Kidney epithelial cell (primary cell): ENCODE measurements at regions not wholly inside any gene's neighbourhood (a gene's known extent, or its start where the extent isn't known, plus 50 kb on each side); places are given as distances from the start of the nearest gene placed in this dataset.

ENCODE experiments used
- DNase-seq: peaks from one replicate; pipeline ENCODE4 v3.0.0-alpha.2; 2010; ENCODE audit warnings: low read depth
- H3K27me3 ChIP-seq: 2 replicates; pipeline ENCODE4 v1.6.0; 2011; ENCODE audit warnings: low read length; ENCODE audit not compliant: control insufficient read depth, insufficient read depth
- H3K36me3 ChIP-seq: 2 replicates; pipeline ENCODE4 v1.5.1; 2011; ENCODE audit warnings: low read length; ENCODE audit not compliant: control insufficient read depth, insufficient read depth
- H3K4me3 ChIP-seq: 2 replicates; pipeline ENCODE4 v1.5.1; 2011; ENCODE audit warnings: low read depth, mild to moderate bottlenecking, control low read depth, low read length
- TF ChIP-seq, protein P1 (sequence below): IDR thresholded peaks from 2 replicates; pipeline ENCODE4 v1.5.1; 2011; ENCODE audit warnings: mild to moderate bottlenecking, moderate library complexity, low read length, control low read depth, inconsistent platforms; ENCODE audit not compliant: insufficient read depth, poor library complexity, severe bottlenecking

DNA sequence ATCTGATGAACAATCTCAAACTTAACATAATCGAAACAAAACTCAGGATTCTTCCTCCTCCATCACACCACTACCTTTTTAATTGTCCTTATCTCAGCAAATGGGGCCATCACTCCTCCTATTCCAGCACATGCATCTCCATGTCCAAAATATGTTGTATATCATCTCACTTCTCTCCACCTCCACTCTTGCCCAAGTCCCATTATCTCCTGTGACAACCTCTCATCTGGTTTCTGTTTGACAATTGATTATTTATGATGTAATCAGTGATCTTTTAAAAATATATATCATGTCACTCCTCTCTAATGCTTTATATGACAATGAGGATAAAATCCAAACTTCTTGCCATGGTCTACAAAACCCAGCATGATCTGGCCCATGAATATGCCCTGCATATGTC is 200.8 kb upstream of the HMGA2 start:
- no peak for DNase-seq
- Histone ChIP-seq H3K4me3 (no peak overlapping the region), H3K36me3 (no peaks in the 10 kb centered on the region), H3K27me3 (no peaks in the 10 kb centered on the region)
- TF ChIP-seq, protein P1, sequence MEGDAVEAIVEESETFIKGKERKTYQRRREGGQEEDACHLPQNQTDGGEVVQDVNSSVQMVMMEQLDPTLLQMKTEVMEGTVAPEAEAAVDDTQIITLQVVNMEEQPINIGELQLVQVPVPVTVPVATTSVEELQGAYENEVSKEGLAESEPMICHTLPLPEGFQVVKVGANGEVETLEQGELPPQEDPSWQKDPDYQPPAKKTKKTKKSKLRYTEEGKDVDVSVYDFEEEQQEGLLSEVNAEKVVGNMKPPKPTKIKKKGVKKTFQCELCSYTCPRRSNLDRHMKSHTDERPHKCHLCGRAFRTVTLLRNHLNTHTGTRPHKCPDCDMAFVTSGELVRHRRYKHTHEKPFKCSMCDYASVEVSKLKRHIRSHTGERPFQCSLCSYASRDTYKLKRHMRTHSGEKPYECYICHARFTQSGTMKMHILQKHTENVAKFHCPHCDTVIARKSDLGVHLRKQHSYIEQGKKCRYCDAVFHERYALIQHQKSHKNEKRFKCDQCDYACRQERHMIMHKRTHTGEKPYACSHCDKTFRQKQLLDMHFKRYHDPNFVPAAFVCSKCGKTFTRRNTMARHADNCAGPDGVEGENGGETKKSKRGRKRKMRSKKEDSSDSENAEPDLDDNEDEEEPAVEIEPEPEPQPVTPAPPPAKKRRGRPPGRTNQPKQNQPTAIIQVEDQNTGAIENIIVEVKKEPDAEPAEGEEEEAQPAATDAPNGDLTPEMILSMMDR = no peak

DNA sequence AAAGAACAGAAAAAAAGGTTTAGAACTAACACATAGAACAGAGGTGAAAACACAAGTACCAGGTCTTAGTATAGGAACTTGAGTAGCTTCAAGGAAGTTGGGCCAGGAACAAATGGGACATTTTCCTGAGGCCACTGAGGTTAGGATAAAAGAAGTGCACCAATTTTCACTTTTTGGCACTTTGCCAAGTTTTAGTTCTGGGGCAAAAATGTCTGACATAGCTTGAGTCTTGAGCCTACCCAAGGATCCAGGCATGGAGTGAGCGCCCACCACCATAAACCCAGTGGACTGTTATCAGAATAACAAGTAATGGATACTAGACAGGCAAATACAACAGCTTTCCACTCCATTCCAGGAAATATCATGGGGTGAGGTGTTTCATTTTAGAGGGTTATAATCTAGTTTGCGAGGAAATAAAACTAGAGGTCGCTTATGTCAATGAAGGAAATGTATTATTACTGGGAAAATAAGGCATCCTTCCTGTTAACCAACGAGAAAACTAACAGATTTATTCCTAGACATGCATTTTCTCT is 199.7 kb upstream of the HMGA2 start:
- no peak for DNase-seq
- TF ChIP-seq, protein P1 = no peak
- Histone ChIP-seq H3K27me3 (no peaks in the 10 kb centered on the region), H3K4me3 (no peak overlapping the region), H3K36me3 (no peaks in the 10 kb centered on the region)

DNA sequence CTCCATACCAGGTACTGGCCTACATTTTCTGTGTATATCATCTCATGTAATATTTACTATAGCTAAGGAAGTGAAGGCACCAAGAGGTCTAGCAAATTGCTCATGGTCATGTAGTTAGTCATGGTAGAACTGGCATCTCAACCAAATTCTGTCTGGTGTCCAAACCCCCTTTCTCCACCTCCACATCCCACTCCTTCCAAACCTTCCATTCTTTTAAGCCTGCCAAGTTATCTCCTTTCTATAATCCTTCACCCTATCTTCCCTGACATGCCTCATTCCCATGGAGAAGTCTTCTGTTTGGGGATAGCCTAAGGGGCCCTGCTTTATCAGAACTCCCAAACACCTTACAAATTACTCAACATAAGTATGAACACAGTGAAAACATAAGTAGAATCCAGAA is 196.2 kb upstream of the HMGA2 start:
- DNase-seq = no peak
- TF ChIP-seq, protein P1 = no peak
- no peak overlapping the region for H3K4me3 ChIP-seq
- H3K27me3 ChIP-seq = no peaks in the 10 kb centered on the region
- no peaks in the 10 kb centered on the region for H3K36me3 ChIP-seq

DNA sequence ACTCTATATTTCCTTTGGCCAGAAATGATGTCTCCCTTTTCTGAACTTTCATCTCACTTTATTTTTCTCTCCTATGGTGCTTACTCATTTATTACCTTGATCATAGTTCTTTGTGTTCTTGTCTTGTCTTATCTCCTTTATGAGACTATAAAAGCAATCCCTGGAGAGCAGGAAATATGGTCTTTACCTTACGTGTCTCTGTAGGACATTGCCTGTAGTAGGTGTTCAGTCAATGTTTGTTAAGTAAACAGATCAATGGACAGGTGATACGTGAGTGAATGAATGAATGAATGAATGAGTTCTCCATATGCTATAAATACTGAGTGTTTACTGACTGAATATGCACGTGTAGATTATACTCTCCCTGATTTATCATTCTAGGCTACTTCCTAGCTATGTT is 193.7 kb upstream of the HMGA2 start:
- TF ChIP-seq, protein P1 = no peak
- H3K36me3 ChIP-seq = no peaks in the 10 kb centered on the region
- no peaks in the 10 kb centered on the region for H3K27me3 ChIP-seq
- DNase-seq = no peak
- no peak overlapping the region for H3K4me3 ChIP-seq

DNA sequence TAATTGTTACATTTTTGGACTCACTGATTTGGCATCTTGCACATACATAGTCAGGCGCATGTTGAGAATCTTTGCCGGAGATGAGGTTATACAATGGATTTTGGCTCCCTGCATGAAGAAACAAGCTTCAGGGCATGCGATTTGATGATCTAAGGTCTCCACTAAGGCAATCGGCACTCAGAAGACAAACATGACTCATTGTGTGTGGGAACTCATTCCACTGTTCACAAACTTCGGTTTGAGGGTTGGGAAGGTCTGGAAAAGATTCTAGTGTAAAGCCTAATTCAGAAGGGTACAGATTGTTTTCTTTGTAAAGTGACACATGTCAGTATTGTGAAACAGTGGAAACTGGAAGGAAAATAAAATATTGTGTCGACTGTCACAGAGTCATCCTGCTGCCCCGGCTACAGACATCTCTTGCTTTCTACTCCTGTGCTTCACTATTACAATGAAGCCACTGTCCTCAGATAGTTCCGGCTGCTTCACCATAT is 192.6 kb upstream of the HMGA2 start:
- H3K4me3 ChIP-seq = no peak overlapping the region
- peak; percentile 99 for DNase-seq
- H3K36me3 ChIP-seq = no peaks in the 10 kb centered on the region
- H3K27me3 ChIP-seq = no peaks in the 10 kb centered on the region
- TF ChIP-seq, protein P1 = no peak
